H9 (cell line): ENCODE measurements at regions not wholly inside any gene's neighbourhood (a gene's known extent, or its start where the extent isn't known, plus 50 kb on each side); places are given as distances from the start of the nearest gene placed in this dataset.

Source experiments
- DNase-seq: peaks from one replicate; pipeline ENCODE4 v3.0.0-alpha.2; 2017
- H2AFZ ChIP-seq: one replicate; pipeline ENCODE4 v1.6.1; 2013; ENCODE audit warnings: mild to moderate bottlenecking, low read length, control low read depth, moderate library complexity
- H2AK5ac ChIP-seq: 2 replicates; pipeline ENCODE4 v1.6.1; 2013; ENCODE audit warnings: low read length, control low read depth, mixed read lengths; ENCODE audit not compliant: insufficient read length
- H2BK120ac ChIP-seq: one replicate; pipeline ENCODE4 v1.6.1; 2013; ENCODE audit warnings: low read depth, mild to moderate bottlenecking, low read length, control low read depth, inconsistent platforms; ENCODE audit not compliant: poor library complexity, severe bottlenecking
- H2BK12ac ChIP-seq: 2 replicates; pipeline ENCODE4 v1.6.1; 2013; ENCODE audit warnings: low read length, control low read depth, mixed read lengths, low read depth; ENCODE audit not compliant: insufficient read length
- H2BK15ac ChIP-seq: 2 replicates; pipeline ENCODE4 v1.6.1; 2013; ENCODE audit warnings: low read depth, low read length, control low read depth
- H2BK20ac ChIP-seq: one replicate; pipeline ENCODE4 v1.6.1; 2013; ENCODE audit warnings: low read depth, mild to moderate bottlenecking, low read length, control low read depth, inconsistent platforms; ENCODE audit not compliant: poor library complexity, severe bottlenecking
- H2BK5ac ChIP-seq: 2 replicates; pipeline ENCODE4 v1.6.1; 2013; ENCODE audit warnings: low read length, control low read depth, mixed read lengths; ENCODE audit not compliant: insufficient read length
- H3K14ac ChIP-seq: 2 replicates; pipeline ENCODE4 v1.6.1; 2013; ENCODE audit warnings: low read length, control low read depth; ENCODE audit not compliant: insufficient read depth
- H3K18ac ChIP-seq: 2 replicates; pipeline ENCODE4 v1.6.1; 2013; ENCODE audit warnings: low read depth, mild to moderate bottlenecking, mixed read lengths, low read length, control low read depth; ENCODE audit not compliant: insufficient read length
- H3K23ac ChIP-seq: 2 replicates; pipeline ENCODE4 v1.6.1; 2013; ENCODE audit warnings: low read length, control low read depth, mixed read lengths, low read depth; ENCODE audit not compliant: insufficient read length
- H3K23me2 ChIP-seq: 2 replicates; pipeline ENCODE4 v1.6.1; 2013; ENCODE audit warnings: low read depth, mild to moderate bottlenecking, mixed read lengths, low read length, control low read depth; ENCODE audit not compliant: insufficient read length, poor library complexity, severe bottlenecking
- H3K27ac ChIP-seq: 2 replicates; pipeline ENCODE4 v1.5.1; 2013; ENCODE audit warnings: low read length, control low read depth, mixed read lengths, low read depth; ENCODE audit not compliant: insufficient read length
- H3K27me3 ChIP-seq: 2 replicates; pipeline ENCODE4 v1.6.1; 2013; ENCODE audit warnings: low read length, control low read depth, inconsistent platforms; ENCODE audit not compliant: insufficient read depth
- H3K4ac ChIP-seq: 2 replicates; pipeline ENCODE4 v1.6.1; 2013; ENCODE audit warnings: low read depth, mild to moderate bottlenecking, control low read depth, inconsistent platforms, low read length, moderate library complexity
- H3K4me1 ChIP-seq: 2 replicates; pipeline ENCODE4 v1.6.1; 2013; ENCODE audit warnings: low read length, control low read depth, inconsistent platforms; ENCODE audit not compliant: insufficient read depth
- H3K4me2 ChIP-seq: 2 replicates; pipeline ENCODE4 v1.6.1; 2013; ENCODE audit warnings: low read length, control low read depth, mixed read lengths; ENCODE audit not compliant: insufficient read length, insufficient read depth
- H3K56ac ChIP-seq: 2 replicates; pipeline ENCODE4 v1.6.1; 2013; ENCODE audit warnings: low read depth, mild to moderate bottlenecking, mixed read lengths, low read length, control low read depth; ENCODE audit not compliant: insufficient read length
- H3K79me1 ChIP-seq: 2 replicates; pipeline ENCODE4 v1.6.1; 2013; ENCODE audit warnings: low read depth, mild to moderate bottlenecking, moderate library complexity, low read length, control low read depth, inconsistent platforms; ENCODE audit not compliant: insufficient read depth, poor library complexity, severe bottlenecking
- H3K79me2 ChIP-seq: 2 replicates; pipeline ENCODE4 v1.6.1; 2013; ENCODE audit warnings: low read length, control low read depth, inconsistent platforms; ENCODE audit not compliant: insufficient read depth
- H3K9ac ChIP-seq: 2 replicates; pipeline ENCODE4 v1.6.1; 2013; ENCODE audit warnings: low read length, control low read depth, mixed read lengths; ENCODE audit not compliant: insufficient read length; ENCODE audit errors: extremely low read depth
- H3K9me3 ChIP-seq: one replicate; pipeline ENCODE4 v1.6.1; 2013; ENCODE audit warnings: low read depth, low read length, inconsistent platforms; ENCODE audit not compliant: control insufficient read depth
- H3T11ph ChIP-seq: one replicate; pipeline ENCODE4 v1.6.1; 2013; ENCODE audit warnings: mild to moderate bottlenecking, low read length, control low read depth, inconsistent platforms
- H4K20me1 ChIP-seq: one replicate; pipeline ENCODE4 v1.6.1; 2013; ENCODE audit not compliant: control insufficient read depth, insufficient read length, insufficient read depth
- H4K5ac ChIP-seq: 2 replicates; pipeline ENCODE4 v1.6.1; 2013; ENCODE audit warnings: low read depth, mild to moderate bottlenecking, mixed read lengths, low read length, control low read depth; ENCODE audit not compliant: insufficient read length
- H4K8ac ChIP-seq: replicated peaks from 2 replicates; pipeline ENCODE4 v1.6.1; 2013; ENCODE audit warnings: low read length, control low read depth, mixed read lengths, low read depth; ENCODE audit not compliant: insufficient read length
- H4K91ac ChIP-seq: 2 replicates; pipeline ENCODE4 v1.6.1; 2013; ENCODE audit warnings: low read depth, mild to moderate bottlenecking, moderate library complexity, mixed read lengths, low read length, control low read depth; ENCODE audit not compliant: insufficient read length
- H3K27ac Mint-ChIP-seq, 3 experiments: 2 replicates in 2 of 3; 3 replicates in 1 of 3; pipeline ENCODE4 v1.8.0; 2020 to 2021; ENCODE audit warnings: mixed read lengths in 3 of 3, mild to moderate bottlenecking in 1 of 3, moderate library complexity in 1 of 3
- H3K27me3 Mint-ChIP-seq: 2 replicates; pipeline ENCODE4 v1.8.0; 2021; ENCODE audit warnings: low read depth, mild to moderate bottlenecking, moderate library complexity, mixed read lengths
- H3K36me3 Mint-ChIP-seq, 3 experiments: 2 replicates in 2 of 3; 3 replicates in 1 of 3; pipeline ENCODE4 v1.8.0; 2020 to 2021; ENCODE audit warnings: low read depth in 3 of 3, mixed read lengths in 3 of 3; ENCODE audit not compliant: insufficient read depth in 1 of 3
- H3K4me1 Mint-ChIP-seq, 2 experiments: 2 replicates each; pipeline ENCODE4 v1.8.0; 2020; ENCODE audit warnings: mixed read lengths in 2 of 2
- H3K4me3 Mint-ChIP-seq, 2 experiments: 2 replicates in 1 of 2; 3 replicates in 1 of 2; pipeline ENCODE4 v1.8.0; 2020 to 2021; ENCODE audit warnings: mild to moderate bottlenecking in 2 of 2, mixed read lengths in 2 of 2, moderate library complexity in 1 of 2
- H3K9me3 Mint-ChIP-seq, 2 experiments: 2 replicates in 1 of 2; 3 replicates in 1 of 2; pipeline ENCODE4 v1.8.0; 2020; ENCODE audit warnings: mild to moderate bottlenecking in 2 of 2, mixed read lengths in 2 of 2, moderate library complexity in 1 of 2
- CTCF ChIP-seq: fragments of 200-600 bp; sonication (generic); conservative IDR thresholded peaks from 3 replicates; pipeline ENCODE4 v1.8.0; 2021; ENCODE audit warnings: antibody characterized with exemption, mild to moderate bottlenecking

- no peak overlapping the region for H3K23ac ChIP-seq
- no peak overlapping the region for H2AK5ac ChIP-seq
- Mint-ChIP-seq H3K9me3 (no peaks in the 10 kb centered on the region), H3K27ac (no peak overlapping the region), H3K4me1 (no peaks in the 10 kb centered on the region), H3K36me3 (no peaks in the 10 kb centered on the region), H3K27me3 (no peaks in the 10 kb centered on the region), H3K4me3 (no peak overlapping the region)
- no peak overlapping the region for H2BK120ac ChIP-seq
- no peak overlapping the region for H3K9ac ChIP-seq
- no peaks in the 10 kb centered on the region for H3K9me3 ChIP-seq
- no peak overlapping the region for H2BK5ac ChIP-seq
- no peaks in the 10 kb centered on the region for H3K79me2 ChIP-seq
- DNase-seq, result no peak
- no peak overlapping the region for H3K4me2 ChIP-seq
- no peaks in the 10 kb centered on the region for H3K79me1 ChIP-seq
- H2BK15ac ChIP-seq, result no peak overlapping the region
- no peak overlapping the region for H3K27ac ChIP-seq
- H3K18ac ChIP-seq, result no peak overlapping the region
- H4K5ac ChIP-seq, result no peak overlapping the region
- H2AFZ ChIP-seq, result no peak overlapping the region
- no peak overlapping the region for H3K4ac ChIP-seq
- no peaks in the 10 kb centered on the region for H4K20me1 ChIP-seq
- no peaks in the 10 kb centered on the region for H3K27me3 ChIP-seq
- H4K8ac ChIP-seq, result no peak overlapping the region
- no peak overlapping the region for H2BK12ac ChIP-seq
- no peak overlapping the region for H3K56ac ChIP-seq
- no peak overlapping the region for H4K91ac ChIP-seq
- TF ChIP-seq CTCF, result no peak
- no peak overlapping the region for H2BK20ac ChIP-seq
- H3K4me1 ChIP-seq, result no peaks in the 10 kb centered on the region
- H3K23me2 ChIP-seq, result no peaks in the 10 kb centered on the region
- no peak overlapping the region for H3T11ph ChIP-seq
- H3K14ac ChIP-seq, result no peak overlapping the region
Measured at GRCh38 chr4:156158747-156159146, 205.1 kb upstream of the CTSO start.
